ENCODE measurements at regions not wholly inside any gene's neighbourhood (a gene's known extent, or its start where the extent isn't known, plus 50 kb on each side); places are given as distances from the start of the nearest gene placed in this dataset.

- intact Hi-C loops (cut with micrococcal nuclease; ENCODE audit: unreplicated experiment) = no loop called here
- BruUV-seq (replicated peaks) = no TSS peak
- CTCF ChIA-PET = no interaction called here
- Histone ChIP-seq H3K9me3 (ENCODE audit: insufficient read depth, low read depth) (no peaks in the 10 kb centered on the region), H3K79me2 (ENCODE audit: low read depth) (no peaks in the 10 kb centered on the region), H4K20me1 (ENCODE audit: insufficient read depth) (no peaks in the 10 kb centered on the region), H3F3A (ENCODE audit: insufficient read depth, low read depth) (no peaks in the 10 kb centered on the region), H3K36me3 (ENCODE audit: low read depth) (no peaks in the 10 kb centered on the region), H3K4me2 (no peak overlapping the region), H3K27ac (no peak overlapping the region), H3K4me1 (replicated peaks; ENCODE audit: insufficient read depth) (0 out of 2 replicates have a peak, but pooled peaks cover 9% of the 10 kb centered on the region), H3K4me3 (no peak overlapping the region), H3K27me3 (ENCODE audit: insufficient read depth, low read depth) (no peaks in the 10 kb centered on the region), H3K9me2 (ENCODE audit: insufficient read depth) (no peaks in the 10 kb centered on the region), H2AFZ (no peak overlapping the region)
- no peak for DNase-seq
- TF ChIP-seq EZH2 (IDR thresholded peaks at IDR 0.05; ENCODE audit: low read depth) (no peak), CTCF (conservative IDR thresholded peaks at IDR 0.05) (no peak)
- POLR2A ChIA-PET (ENCODE audit: unreplicated experiment) = no interaction called here
These were observed 1035.6 kb upstream of the TMEM132C start for GRCh38 chr12:127231371-127231770.

- Histone ChIP-seq H4K20me1 (ENCODE audit: insufficient read depth) (no peaks in the 10 kb centered on the region), H3K36me3 (ENCODE audit: low read depth) (no peaks in the 10 kb centered on the region), H3F3A (ENCODE audit: insufficient read depth, low read depth) (no peaks in the 10 kb centered on the region), H3K79me2 (ENCODE audit: low read depth) (no peaks in the 10 kb centered on the region), H3K4me2 (no peak overlapping the region), H3K27me3 (ENCODE audit: insufficient read depth, low read depth) (no peaks in the 10 kb centered on the region), H3K4me1 (replicated peaks; ENCODE audit: insufficient read depth) (0 out of 2 replicates have a peak, but pooled peaks cover 9% of the 10 kb centered on the region), H2AFZ (no peak overlapping the region), H3K27ac (no peak overlapping the region), H3K9me2 (ENCODE audit: insufficient read depth) (no peaks in the 10 kb centered on the region), H3K9me3 (ENCODE audit: insufficient read depth, low read depth) (no peaks in the 10 kb centered on the region), H3K4me3 (no peak overlapping the region)
- no peak for DNase-seq
- ChIA-PET POLR2A (ENCODE audit: unreplicated experiment) (no interaction called here), CTCF (no interaction called here)
- intact Hi-C loops (cut with micrococcal nuclease; ENCODE audit: unreplicated experiment) = no loop called here
- BruUV-seq (replicated peaks) = no TSS peak
- TF ChIP-seq CTCF (conservative IDR thresholded peaks at IDR 0.05) = no peak
These were observed 1034.0 kb upstream of the TMEM132C start for GRCh38 chr12:127233016-127233415.

DNA sequence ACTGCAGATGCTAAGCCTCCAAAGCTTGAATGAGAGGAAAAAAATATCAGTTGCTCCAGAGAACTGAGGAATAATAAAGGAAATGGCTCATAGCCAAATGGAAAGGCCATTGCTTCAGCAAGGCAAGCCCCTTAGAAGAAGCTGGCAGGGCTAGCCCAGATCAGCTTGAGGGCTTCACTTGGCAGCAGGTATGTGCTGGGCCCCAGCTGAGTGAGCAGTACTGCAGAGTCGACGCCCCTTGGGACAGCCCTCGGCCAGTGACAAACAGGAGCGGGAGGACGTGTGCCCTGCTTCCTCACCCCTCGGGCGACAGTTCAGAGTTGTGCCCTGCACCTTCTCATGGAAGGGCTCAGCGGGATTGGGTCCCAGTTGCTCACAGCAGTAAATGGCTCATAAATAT lies 1031.2 kb upstream of the TMEM132C start:
- CTCF ChIA-PET = no interaction called here
- H3F3A ChIP-seq (ENCODE audit: insufficient read depth, low read depth) = no peaks in the 10 kb centered on the region
- POLR2A ChIA-PET (ENCODE audit: unreplicated experiment) = interaction anchor here (0.6 kb wide), 1 partner anchor 405 kb away, joined by 8 read pairs; no protein-coding TSS in a partner anchor

More for the DNA sequence above, 1031.2 kb upstream of the TMEM132C start:
- TF ChIP-seq CTCF (conservative IDR thresholded peaks at IDR 0.05) (no peak), EZH2 (IDR thresholded peaks at IDR 0.05; ENCODE audit: low read depth) (no peak)
- DNase-seq = no peak
- H3K36me3 ChIP-seq (ENCODE audit: low read depth) = no peaks in the 10 kb centered on the region
- no peaks in the 10 kb centered on the region for H3K9me3 ChIP-seq (ENCODE audit: insufficient read depth, low read depth)
- intact Hi-C loops (cut with micrococcal nuclease; ENCODE audit: unreplicated experiment) = no loop called here
- no peaks in the 10 kb centered on the region for H3K27me3 ChIP-seq (ENCODE audit: insufficient read depth, low read depth)
- H3K4me2 ChIP-seq = no peak overlapping the region
- H3K27ac ChIP-seq = no peak overlapping the region
- H2AFZ ChIP-seq = no peak overlapping the region
- H3K9me2 ChIP-seq (ENCODE audit: insufficient read depth) = no peaks in the 10 kb centered on the region
- H3K79me2 ChIP-seq (ENCODE audit: low read depth) = no peaks in the 10 kb centered on the region
- BruUV-seq (replicated peaks) = no TSS peak
- H3K4me1 ChIP-seq (replicated peaks; ENCODE audit: insufficient read depth) = 0 out of 2 replicates have a peak, but pooled peaks cover under 1% of the 10 kb centered on the region
- H3K4me3 ChIP-seq = no peak overlapping the region
- no peaks in the 10 kb centered on the region for H4K20me1 ChIP-seq (ENCODE audit: insufficient read depth)
